ENCODE measurements at regions not wholly inside any gene's neighbourhood (a gene's known extent, or its start where the extent isn't known, plus 50 kb on each side); places are given as distances from the start of the nearest gene placed in this dataset.
"Not testable (repeated sequence)": the region's sequence is repeated elsewhere in the genome, so short reads cannot be mapped to it uniquely, and the experiment has no call there.

DNA sequence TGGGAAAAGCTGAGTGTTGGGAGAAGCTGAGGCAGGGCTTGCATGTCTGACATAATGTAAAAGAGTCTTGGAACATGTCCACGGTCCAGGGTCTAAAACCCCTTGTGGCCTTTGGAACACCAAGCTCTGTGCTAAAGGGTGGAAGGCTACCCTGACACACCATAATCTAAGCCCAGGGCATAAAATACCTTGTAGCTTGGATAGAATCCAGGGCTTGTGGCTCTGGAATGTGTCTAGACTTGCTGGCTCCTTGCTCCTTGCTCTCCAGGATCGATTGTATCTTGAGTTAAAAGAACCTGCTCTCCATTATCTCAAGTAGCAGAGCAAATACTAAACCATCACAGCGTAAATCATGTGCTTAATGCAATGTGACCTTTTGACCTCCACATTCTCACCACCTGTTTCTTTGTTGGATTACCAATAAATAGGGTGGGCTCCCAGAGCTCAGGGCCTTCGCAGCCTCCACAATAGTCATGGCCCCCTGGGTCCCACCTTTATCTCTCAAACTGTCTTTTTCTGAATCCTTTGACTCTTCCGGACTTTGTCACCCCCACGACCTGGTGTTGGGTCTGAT is 232.6 kb upstream of the CHORDC1 start:
- H3K4me3 Mint-ChIP-seq; H3K27ac Mint-ChIP-seq; ATAC-seq; CTCF ChIA-PET; H3K27me3 Mint-ChIP-seq; H3K4me1 Mint-ChIP-seq; DNase-seq; H3K36me3 Mint-ChIP-seq; H3K9me3 Mint-ChIP-seq (ENCODE audit: low read depth): not testable (repeated sequence)

DNA sequence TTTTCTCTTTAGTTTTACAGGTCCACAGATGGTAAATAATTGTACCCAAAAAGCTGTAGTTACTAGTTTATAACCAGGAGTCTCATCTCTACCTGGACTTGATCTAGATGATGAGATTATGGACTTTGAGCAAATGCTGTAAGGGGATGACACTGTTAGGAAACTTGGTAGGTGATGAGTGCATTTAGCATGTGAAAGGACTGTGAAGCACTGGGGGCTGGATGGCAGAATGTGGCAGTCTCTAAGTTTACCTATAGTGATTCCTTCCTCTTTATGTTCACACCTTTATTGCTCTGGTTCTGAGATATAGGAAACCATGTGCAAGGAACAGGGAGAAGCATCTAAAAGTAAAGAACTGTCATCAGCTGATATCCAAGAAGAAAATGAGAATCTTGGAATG is 230.7 kb upstream of the CHORDC1 start:
- H3K36me3 Mint-ChIP-seq, result no peaks in the 10 kb centered on the region
- CTCF ChIA-PET, result no interaction called here
- no peaks in the 10 kb centered on the region for H3K9me3 Mint-ChIP-seq (ENCODE audit: low read depth)
- DNase-seq (no peak), ATAC-seq (no peak)
- H3K27ac Mint-ChIP-seq, result no peak overlapping the region
- no peak overlapping the region for H3K4me3 Mint-ChIP-seq
- no peaks in the 10 kb centered on the region for H3K27me3 Mint-ChIP-seq
- no peaks in the 10 kb centered on the region for H3K4me1 Mint-ChIP-seq

DNA sequence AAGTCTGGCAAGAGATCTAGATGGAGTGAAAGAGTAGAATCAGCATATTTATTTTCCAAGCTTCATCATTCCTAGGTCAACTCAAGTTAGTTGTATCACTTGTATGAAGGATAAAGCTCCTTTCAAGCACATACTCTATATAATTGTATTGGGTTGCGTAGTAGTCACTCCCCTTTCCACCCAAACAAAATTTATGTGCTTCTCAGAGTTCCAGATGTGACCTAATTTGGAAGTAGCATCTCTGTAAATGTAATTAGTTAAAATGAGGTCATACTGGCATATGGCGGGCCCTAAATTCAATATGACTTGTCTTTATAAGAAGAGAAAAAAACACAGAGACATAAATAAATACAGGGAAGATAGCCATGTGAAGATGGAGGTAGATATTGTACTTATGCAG is 226.8 kb upstream of the CHORDC1 start:
- no peaks in the 10 kb centered on the region for H3K4me1 Mint-ChIP-seq
- no peaks in the 10 kb centered on the region for H3K27me3 Mint-ChIP-seq
- H3K4me3 Mint-ChIP-seq, result no peak overlapping the region
- no peaks in the 10 kb centered on the region for H3K36me3 Mint-ChIP-seq
- DNase-seq, result no peak
- CTCF ChIA-PET, result no interaction called here
- H3K9me3 Mint-ChIP-seq (ENCODE audit: low read depth), result no peaks in the 10 kb centered on the region
- no peak overlapping the region for H3K27ac Mint-ChIP-seq
- ATAC-seq, result no peak

DNA sequence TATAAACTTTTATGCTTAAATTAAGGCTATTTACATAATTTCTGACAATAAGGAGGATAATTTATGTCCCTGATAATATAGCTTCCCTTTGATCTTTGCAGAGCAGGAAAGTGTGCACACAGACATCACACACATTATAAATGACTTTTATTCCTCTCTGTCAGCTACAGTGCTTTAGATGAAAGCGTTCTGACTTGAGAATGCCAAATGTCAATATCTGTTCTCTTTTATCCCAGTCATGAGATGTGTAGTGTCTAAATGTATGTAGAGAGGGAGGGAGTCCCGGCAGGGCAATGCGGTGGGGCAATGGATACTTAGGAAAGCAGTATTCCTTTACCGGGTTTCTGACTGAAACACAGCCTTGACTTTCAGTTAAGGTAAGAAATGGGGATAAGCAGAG is 225.4 kb upstream of the CHORDC1 start:
- CTCF ChIA-PET, result no interaction called here
- no peak for DNase-seq
- Mint-ChIP-seq H3K27ac (no peak overlapping the region), H3K4me1 (no peaks in the 10 kb centered on the region), H3K36me3 (no peaks in the 10 kb centered on the region), H3K9me3 (ENCODE audit: low read depth) (no peaks in the 10 kb centered on the region), H3K4me3 (no peak overlapping the region), H3K27me3 (no peaks in the 10 kb centered on the region)
- no peak for ATAC-seq

DNA sequence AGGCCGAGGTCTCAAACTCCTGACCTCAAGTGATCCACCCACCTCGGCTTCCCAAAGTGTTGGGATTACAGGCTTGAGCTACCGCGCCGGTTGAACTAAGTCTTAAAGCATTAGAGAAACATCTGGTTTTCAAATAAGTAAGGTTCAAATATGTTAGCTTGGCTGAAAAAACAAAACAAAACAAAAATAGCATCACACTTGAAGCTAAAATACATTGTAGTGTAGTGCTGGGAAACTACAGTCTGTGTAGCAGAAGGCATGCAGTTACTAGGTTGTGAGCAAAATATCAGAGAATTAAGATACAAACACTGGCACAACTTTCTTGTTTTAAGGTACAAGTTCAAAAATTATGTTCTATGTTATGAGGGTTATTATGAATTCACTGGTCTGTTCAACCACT is 224.8 kb upstream of the CHORDC1 start:
- CTCF ChIA-PET, result no interaction called here
- no peak overlapping the region for H3K4me3 Mint-ChIP-seq
- no peak overlapping the region for H3K27ac Mint-ChIP-seq
- H3K4me1 Mint-ChIP-seq, result no peaks in the 10 kb centered on the region
- H3K36me3 Mint-ChIP-seq, result no peaks in the 10 kb centered on the region
- no peaks in the 10 kb centered on the region for H3K9me3 Mint-ChIP-seq (ENCODE audit: low read depth)
- H3K27me3 Mint-ChIP-seq, result no peaks in the 10 kb centered on the region
- DNase-seq (no peak), ATAC-seq (no peak)

DNA sequence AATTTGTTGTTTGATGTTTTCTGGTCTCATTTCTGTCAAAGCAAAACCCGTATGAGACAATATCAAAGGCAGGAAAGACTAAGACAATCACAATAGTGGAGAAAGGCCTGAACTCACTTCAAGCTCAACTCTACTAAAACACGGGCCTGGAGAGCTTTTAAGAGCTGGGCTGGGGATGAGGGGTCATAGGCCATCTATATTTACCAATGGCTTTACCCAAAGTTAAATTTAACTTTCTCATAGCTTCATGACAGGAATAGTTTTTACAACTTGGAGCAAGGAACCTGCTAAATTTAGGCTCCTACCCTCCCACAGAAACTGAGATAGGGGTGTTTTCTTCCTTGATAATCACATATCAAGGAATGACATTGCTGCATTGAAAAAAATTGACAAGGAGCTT is 223.4 kb upstream of the CHORDC1 start:
- no peaks in the 10 kb centered on the region for H3K4me1 Mint-ChIP-seq
- no peaks in the 10 kb centered on the region for H3K9me3 Mint-ChIP-seq (ENCODE audit: low read depth)
- no peak for DNase-seq
- no peaks in the 10 kb centered on the region for H3K27me3 Mint-ChIP-seq
- no peak overlapping the region for H3K27ac Mint-ChIP-seq
- H3K36me3 Mint-ChIP-seq, result no peaks in the 10 kb centered on the region
- ATAC-seq, result no peak
- CTCF ChIA-PET, result no interaction called here
- no peak overlapping the region for H3K4me3 Mint-ChIP-seq

DNA sequence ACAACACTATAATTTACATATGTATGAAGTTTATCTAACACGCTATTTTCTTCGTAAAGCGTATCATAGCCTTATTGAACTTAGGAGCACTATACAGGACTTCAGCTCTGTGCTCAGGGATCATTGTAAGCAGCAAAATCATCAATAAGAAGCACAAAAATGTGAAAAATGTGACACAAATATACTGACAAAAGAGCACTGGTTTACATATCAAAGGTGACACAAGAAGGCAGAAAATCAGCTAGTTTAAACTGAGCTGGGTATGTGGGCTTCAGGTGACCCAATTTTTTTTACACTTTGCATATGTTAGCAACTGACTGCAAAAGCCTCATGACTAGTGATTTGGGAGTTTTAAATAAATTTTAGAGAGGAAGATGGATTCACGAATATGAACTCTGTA is 215.2 kb upstream of the CHORDC1 start:
- H3K4me1 Mint-ChIP-seq, result no peaks in the 10 kb centered on the region

DNA sequence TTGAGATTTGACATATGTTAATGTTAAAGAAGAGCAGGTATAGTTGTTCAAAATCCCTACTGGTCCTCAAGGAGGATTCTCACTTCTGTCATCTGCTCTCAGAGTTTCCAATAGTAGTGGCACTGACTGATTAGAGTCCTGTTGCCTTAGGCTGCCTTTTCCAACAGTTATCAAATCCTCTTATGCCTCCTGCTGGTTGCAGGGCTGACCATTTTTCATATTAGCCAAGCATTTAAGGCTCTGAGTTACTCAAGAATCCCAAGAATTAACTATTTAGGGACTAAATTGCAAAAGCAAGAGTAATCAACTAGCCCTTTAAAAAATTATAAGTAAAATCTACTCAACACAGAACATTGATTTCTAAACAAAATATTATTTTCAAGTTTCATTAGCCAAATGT is 212.0 kb upstream of the CHORDC1 start:
- CTCF ChIA-PET, result no interaction called here
- Mint-ChIP-seq H3K9me3 (ENCODE audit: low read depth) (no peaks in the 10 kb centered on the region), H3K36me3 (no peaks in the 10 kb centered on the region), H3K27me3 (no peaks in the 10 kb centered on the region), H3K4me1 (no peaks in the 10 kb centered on the region), H3K27ac (no peak overlapping the region), H3K4me3 (no peak overlapping the region)
- DNase-seq (no peak), ATAC-seq (no peak)

More for the DNA sequence above, 215.2 kb upstream of the CHORDC1 start:
- H3K27me3 Mint-ChIP-seq, result no peaks in the 10 kb centered on the region
- no peak overlapping the region for H3K4me3 Mint-ChIP-seq
- H3K27ac Mint-ChIP-seq, result no peak overlapping the region
- H3K9me3 Mint-ChIP-seq (ENCODE audit: low read depth), result no peaks in the 10 kb centered on the region
- no peaks in the 10 kb centered on the region for H3K36me3 Mint-ChIP-seq
- CTCF ChIA-PET, result no interaction called here
- DNase-seq (no peak), ATAC-seq (no peak)

DNA sequence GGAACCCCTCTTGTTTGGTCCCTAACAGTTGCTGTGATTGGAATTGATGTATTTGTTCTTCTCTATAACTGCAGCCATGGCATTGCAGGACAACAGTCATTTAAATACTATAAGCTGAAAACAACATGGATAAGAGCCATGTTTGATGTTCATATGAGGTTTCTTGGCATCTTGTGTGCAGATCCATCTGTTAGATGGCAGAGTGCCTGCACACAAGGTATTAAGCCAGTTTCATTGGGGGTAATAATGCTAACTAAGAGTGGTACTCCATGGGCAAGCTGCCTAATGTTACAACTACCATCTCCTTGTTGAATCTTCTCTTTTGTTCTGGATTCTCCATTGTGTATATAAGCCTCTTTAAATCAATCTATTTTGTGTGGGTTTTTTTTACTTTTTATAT is 206.0 kb upstream of the CHORDC1 start:
- ATAC-seq, result no peak
- no peak for DNase-seq
- H3K27me3 Mint-ChIP-seq, result no peaks in the 10 kb centered on the region
- no peaks in the 10 kb centered on the region for H3K9me3 Mint-ChIP-seq (ENCODE audit: low read depth)
- no peaks in the 10 kb centered on the region for H3K4me1 Mint-ChIP-seq
- H3K27ac Mint-ChIP-seq, result no peak overlapping the region
- no peaks in the 10 kb centered on the region for H3K36me3 Mint-ChIP-seq
- H3K4me3 Mint-ChIP-seq, result no peak overlapping the region
- CTCF ChIA-PET, result no interaction called here

DNA sequence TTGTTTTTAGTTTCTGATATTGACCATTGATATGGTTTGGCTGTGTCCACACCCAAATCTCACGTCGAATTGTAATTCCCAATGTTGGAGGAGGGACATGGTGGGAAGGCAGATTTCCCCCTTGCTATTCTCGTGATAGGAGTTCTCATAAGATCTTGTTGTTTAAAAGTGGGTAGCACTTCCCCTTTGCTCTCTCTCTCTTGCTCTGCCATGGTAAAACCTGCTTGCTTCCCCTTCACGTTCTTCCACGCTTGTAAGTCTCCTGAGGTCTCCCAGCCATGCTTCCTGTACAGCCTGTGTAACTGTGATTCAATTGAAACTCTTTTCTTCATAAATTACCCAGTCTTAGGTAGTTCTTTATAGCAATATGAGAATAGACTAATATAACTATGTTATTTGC is 203.6 kb upstream of the CHORDC1 start:
- DNase-seq (no peak), ATAC-seq (no peak)
- no peaks in the 10 kb centered on the region for H3K9me3 Mint-ChIP-seq (ENCODE audit: low read depth)
- H3K4me1 Mint-ChIP-seq, result no peaks in the 10 kb centered on the region
- no peak overlapping the region for H3K27ac Mint-ChIP-seq
- H3K27me3 Mint-ChIP-seq, result no peaks in the 10 kb centered on the region
- H3K4me3 Mint-ChIP-seq, result no peak overlapping the region
- no peaks in the 10 kb centered on the region for H3K36me3 Mint-ChIP-seq
- CTCF ChIA-PET, result no interaction called here

DNA sequence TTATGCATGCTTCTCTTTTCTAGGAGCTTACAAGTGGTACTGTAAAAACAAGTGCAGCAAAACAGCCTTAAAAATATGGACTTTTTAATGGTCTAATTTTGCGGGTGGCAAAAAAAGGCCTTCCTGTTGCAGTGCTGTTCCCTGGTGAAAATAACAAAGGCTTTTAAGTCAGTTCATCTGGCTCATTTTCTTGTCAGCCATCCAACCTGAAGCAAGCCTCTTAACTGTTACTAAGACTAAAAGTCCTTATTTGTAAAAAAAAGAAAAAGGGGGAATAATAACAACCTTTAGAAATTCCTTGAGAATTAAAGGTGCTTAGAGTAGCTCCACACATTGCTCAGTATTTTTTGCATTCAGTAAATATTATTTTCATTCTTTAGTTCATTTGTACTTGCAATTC is 200.5 kb upstream of the CHORDC1 start:
- CTCF ChIA-PET, result no interaction called here

DNA sequence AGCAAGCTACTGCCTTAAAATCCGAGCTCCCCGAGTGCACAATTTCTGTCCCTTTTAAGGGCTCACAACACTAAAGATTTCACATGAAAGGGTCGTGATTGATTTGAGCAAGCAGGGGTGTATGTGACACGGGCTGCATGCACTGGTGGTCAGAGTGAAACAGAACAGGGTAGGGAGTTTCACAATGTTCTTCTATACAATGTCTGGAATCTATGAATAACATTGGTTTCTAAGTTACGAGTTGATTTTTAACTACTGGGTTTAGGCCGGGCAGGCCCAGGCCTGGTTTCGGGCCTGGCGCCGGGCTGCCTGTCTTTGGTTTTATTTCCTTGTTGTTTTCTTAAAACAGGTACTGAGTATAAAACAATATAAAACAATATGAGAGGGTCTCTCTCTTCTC is 199.9 kb upstream of the CHORDC1 start:
- H3K36me3 Mint-ChIP-seq; H3K4me3 Mint-ChIP-seq; H3K4me1 Mint-ChIP-seq; H3K27me3 Mint-ChIP-seq; ATAC-seq; CTCF ChIA-PET; H3K9me3 Mint-ChIP-seq (ENCODE audit: low read depth); H3K27ac Mint-ChIP-seq; DNase-seq: not testable (repeated sequence)

More for the DNA sequence above, 200.5 kb upstream of the CHORDC1 start:
- no peak for ATAC-seq
- no peak overlapping the region for H3K4me3 Mint-ChIP-seq
- no peak for DNase-seq
- H3K9me3 Mint-ChIP-seq (ENCODE audit: low read depth), result no peaks in the 10 kb centered on the region
- no peaks in the 10 kb centered on the region for H3K36me3 Mint-ChIP-seq
- no peaks in the 10 kb centered on the region for H3K27me3 Mint-ChIP-seq
- H3K27ac Mint-ChIP-seq, result no peak overlapping the region
- H3K4me1 Mint-ChIP-seq, result no peaks in the 10 kb centered on the region

DNA sequence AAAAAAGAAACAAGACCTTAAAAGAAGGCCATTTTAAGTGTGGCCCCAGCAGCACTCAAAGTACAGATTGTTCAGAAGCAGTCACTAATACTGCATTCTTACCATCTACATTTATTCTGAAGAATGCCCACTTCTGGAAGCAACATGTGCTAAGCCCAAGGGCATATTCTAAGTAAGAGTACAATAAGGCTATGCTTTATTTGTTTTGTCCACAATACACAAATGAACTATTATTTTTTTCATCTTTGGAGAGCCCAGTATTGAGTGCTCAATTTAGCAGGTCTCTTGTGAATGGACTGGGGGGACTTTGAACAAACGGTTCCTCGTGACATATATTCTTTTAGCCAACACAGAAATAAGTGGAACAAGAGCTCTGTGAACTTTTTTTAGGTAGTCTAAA is 191.4 kb upstream of the CHORDC1 start:
- H3K4me3 Mint-ChIP-seq, result no peak overlapping the region
- no peaks in the 10 kb centered on the region for H3K9me3 Mint-ChIP-seq (ENCODE audit: low read depth)
- no peaks in the 10 kb centered on the region for H3K4me1 Mint-ChIP-seq
- CTCF ChIA-PET, result no interaction called here
- DNase-seq (no peak), ATAC-seq (no peak)
- H3K27ac Mint-ChIP-seq, result no peak overlapping the region
- no peaks in the 10 kb centered on the region for H3K27me3 Mint-ChIP-seq
- H3K36me3 Mint-ChIP-seq, result no peaks in the 10 kb centered on the region

DNA sequence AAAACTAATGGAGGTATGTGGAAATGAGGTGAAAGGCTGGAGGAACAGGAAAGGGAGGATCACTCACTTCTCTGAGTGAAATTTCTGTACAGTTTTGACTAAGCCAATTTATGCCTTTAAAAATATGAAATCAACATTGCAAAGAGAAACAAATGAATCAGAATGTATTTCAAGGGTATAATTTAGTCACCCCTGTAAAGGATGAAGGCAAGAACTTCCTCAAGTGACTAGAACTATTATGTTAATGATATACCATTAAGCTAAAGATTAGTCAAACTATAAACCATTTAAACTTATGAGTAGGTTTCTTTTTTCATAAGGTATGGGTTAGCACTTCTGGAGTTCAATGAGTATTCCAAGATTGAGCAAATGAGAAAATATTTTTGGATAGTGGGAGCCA is 184.5 kb upstream of the CHORDC1 start:
- no peak overlapping the region for H3K4me3 Mint-ChIP-seq
- CTCF ChIA-PET, result no interaction called here
- no peaks in the 10 kb centered on the region for H3K27me3 Mint-ChIP-seq
- no peak overlapping the region for H3K27ac Mint-ChIP-seq
- no peaks in the 10 kb centered on the region for H3K9me3 Mint-ChIP-seq (ENCODE audit: low read depth)
- no peak for DNase-seq
- H3K36me3 Mint-ChIP-seq, result no peaks in the 10 kb centered on the region
- no peaks in the 10 kb centered on the region for H3K4me1 Mint-ChIP-seq
- ATAC-seq, result no peak

DNA sequence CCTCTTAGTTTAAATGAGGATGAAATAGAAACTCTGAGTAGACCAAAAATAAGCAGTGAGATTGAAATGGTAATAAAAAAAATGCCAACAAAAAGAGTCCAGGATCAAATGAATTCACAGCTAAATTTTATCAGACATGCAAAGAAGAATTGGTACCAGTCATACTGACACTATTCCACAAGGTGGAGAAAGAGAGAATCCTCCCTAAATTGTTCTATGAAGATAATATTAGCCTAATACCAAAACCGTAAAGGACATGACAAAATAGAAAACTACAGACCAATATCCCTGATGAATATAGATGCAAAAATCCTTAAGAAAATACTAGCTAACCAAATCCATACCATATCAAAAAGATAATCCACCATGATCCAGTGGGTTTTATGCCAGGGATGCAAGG is 169.8 kb upstream of the CHORDC1 start:
- DNase-seq (no peak), ATAC-seq (no peak)
- no peaks in the 10 kb centered on the region for H3K9me3 Mint-ChIP-seq (ENCODE audit: low read depth)
- H3K4me3 Mint-ChIP-seq, result no peak overlapping the region
- H3K4me1 Mint-ChIP-seq, result no peaks in the 10 kb centered on the region
- no peak overlapping the region for H3K27ac Mint-ChIP-seq
- H3K36me3 Mint-ChIP-seq, result no peaks in the 10 kb centered on the region
- no peaks in the 10 kb centered on the region for H3K27me3 Mint-ChIP-seq
- CTCF ChIA-PET, result no interaction called here
